ENCODE measurements at regions not wholly inside any gene's neighbourhood (a gene's known extent, or its start where the extent isn't known, plus 50 kb on each side); places are given as distances from the start of the nearest gene placed in this dataset.

DNA sequence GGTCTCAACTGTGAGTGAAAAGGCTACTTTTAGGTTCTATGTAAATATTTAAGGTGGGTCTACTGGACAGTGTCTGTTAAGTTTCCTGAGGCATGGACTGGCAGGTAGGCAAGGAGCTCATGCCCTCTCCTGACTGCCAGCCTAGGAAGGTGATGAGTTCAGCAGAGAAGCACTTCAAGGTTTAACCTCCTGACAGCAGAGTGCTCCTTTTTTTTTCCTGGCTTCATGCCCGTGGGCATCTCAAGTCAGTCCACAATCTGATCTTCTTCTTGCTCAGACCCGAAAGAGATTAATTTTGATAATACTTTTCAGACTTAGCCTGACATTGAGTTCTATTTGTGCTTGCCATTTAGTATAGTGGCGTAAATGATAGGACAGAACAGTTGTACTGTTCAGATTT is 241.9 kb upstream of the NREP start:
- TF ChIP-seq CTCF (IDR thresholded peaks at IDR 0.05 in 4 of 5, conservative IDR thresholded peaks at IDR 0.05 in 1 of 5) (no peak), POLR2A (IDR thresholded peaks at IDR 0.05) (no peak)
